ENCODE measurements at regions not wholly inside any gene's neighbourhood (a gene's known extent, or its start where the extent isn't known, plus 50 kb on each side); places are given as distances from the start of the nearest gene placed in this dataset.
"Not testable (repeated sequence)": the region's sequence is repeated elsewhere in the genome, so short reads cannot be mapped to it uniquely, and the experiment has no call there.

GRCh38 chr20:47971058-47971791 lies 185.9 kb upstream of the SULF2 start:
- no peak for DNase-seq

GRCh38 chr20:47970282-47970903 lies 185.1 kb upstream of the SULF2 start:
- no peak for DNase-seq

- no peak for DNase-seq
These were observed 184.1 kb upstream of the SULF2 start for GRCh38 chr20:47969426-47969825.

GRCh38 chr20:47968541-47969310 lies 183.4 kb upstream of the SULF2 start:
- no peak for DNase-seq

GRCh38 chr20:47964149-47964548 lies 178.9 kb upstream of the SULF2 start:
- DNase-seq, result no peak

GRCh38 chr20:47963022-47963421 lies 177.7 kb upstream of the SULF2 start:
- DNase-seq, result no peak

GRCh38 chr20:47962286-47962963 lies 177.1 kb upstream of the SULF2 start:
- DNase-seq, result no peak

- no peak for DNase-seq
These were observed 175.7 kb upstream of the SULF2 start for GRCh38 chr20:47960769-47961541.

- no peak for DNase-seq
These were observed 175.0 kb upstream of the SULF2 start for GRCh38 chr20:47960277-47960676.

- DNase-seq, result not testable (repeated sequence)
These were observed 172.9 kb upstream of the SULF2 start for GRCh38 chr20:47957989-47958801.

- no peak for DNase-seq
These were observed 171.9 kb upstream of the SULF2 start for GRCh38 chr20:47957135-47957534.

GRCh38 chr20:47956268-47956995 lies 171.2 kb upstream of the SULF2 start:
- DNase-seq, result no peak

GRCh38 chr20:47953471-47953870 lies 168.2 kb upstream of the SULF2 start:
- no peak for DNase-seq

GRCh38 chr20:47952023-47952564 lies 166.8 kb upstream of the SULF2 start:
- DNase-seq, result no peak

GRCh38 chr20:47951521-47951971 lies 166.3 kb upstream of the SULF2 start:
- no peak for DNase-seq

GRCh38 chr20:47950913-47951283 lies 165.6 kb upstream of the SULF2 start:
- no peak for DNase-seq

GRCh38 chr20:47950124-47950912 lies 165.0 kb upstream of the SULF2 start:
- no peak for DNase-seq

- DNase-seq, result no peak
These were observed 163.9 kb upstream of the SULF2 start for GRCh38 chr20:47949230-47949629.

GRCh38 chr20:47944682-47945081 lies 159.4 kb upstream of the SULF2 start:
- DNase-seq, result no peak

- DNase-seq, result no peak
These were observed 156.6 kb upstream of the SULF2 start for GRCh38 chr20:47941869-47942268.
